MM.1S (cell line): ENCODE measurements at regions not wholly inside any gene's neighbourhood (a gene's known extent, or its start where the extent isn't known, plus 50 kb on each side); places are given as distances from the start of the nearest gene placed in this dataset.

Experiments
- CTCF ChIP-seq: fragments of 300-600 bp; sonication (generic); IDR thresholded peaks from 2 replicates; pipeline ENCODE4 v1.5.1; 2016; ENCODE audit warnings: antibody characterized with exemption, low read length, mixed read lengths
- EZH2 ChIP-seq: fragments of 300-600 bp; sonication (generic); optimal IDR thresholded peaks from 2 replicates; pipeline ENCODE3; 2017; ENCODE audit warnings: low read depth, mild to moderate bottlenecking, antibody characterized with exemption, low read length, mixed read lengths

DNA sequence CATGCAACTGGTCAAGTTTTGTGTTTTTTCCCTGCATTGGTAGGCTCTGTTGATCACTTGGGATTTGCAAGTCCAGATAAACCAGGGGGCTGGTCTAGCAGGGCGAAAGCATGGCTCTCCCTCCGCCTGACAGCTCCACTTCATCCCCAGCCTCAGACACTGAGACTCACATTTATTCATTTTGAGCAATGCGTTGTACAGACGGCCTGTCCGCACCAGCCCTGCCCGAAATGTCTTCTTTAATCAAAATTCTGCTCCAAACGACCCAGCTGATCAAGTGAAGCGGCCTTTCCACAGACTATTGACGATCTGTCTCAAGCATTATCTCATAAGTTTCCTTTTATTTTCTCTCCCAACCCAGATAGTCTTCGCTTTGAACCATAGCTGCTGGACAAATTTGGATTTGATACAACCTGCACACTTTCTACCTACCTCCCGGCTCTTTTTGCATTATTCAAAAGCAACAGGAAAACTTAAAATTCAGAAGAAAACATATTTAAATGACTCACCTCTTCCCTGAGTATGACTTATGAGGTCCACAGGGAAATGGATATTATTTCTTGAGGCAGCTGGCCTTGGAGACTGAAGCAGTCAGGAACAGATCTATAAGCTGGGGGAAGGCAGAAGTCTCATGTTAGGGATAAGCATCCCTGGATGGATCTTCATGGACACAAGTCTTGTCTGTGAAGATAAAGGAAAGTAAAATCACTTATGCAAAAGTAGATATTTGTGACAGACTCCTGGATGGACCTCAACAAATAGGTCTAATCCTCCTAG is 498.9 kb upstream of the MGMT start:
- TF ChIP-seq CTCF, result no peak
- no peak for TF ChIP-seq EZH2
